ENCODE measurements at regions not wholly inside any gene's neighbourhood (a gene's known extent, or its start where the extent isn't known, plus 50 kb on each side); places are given as distances from the start of the nearest gene placed in this dataset.

DNA sequence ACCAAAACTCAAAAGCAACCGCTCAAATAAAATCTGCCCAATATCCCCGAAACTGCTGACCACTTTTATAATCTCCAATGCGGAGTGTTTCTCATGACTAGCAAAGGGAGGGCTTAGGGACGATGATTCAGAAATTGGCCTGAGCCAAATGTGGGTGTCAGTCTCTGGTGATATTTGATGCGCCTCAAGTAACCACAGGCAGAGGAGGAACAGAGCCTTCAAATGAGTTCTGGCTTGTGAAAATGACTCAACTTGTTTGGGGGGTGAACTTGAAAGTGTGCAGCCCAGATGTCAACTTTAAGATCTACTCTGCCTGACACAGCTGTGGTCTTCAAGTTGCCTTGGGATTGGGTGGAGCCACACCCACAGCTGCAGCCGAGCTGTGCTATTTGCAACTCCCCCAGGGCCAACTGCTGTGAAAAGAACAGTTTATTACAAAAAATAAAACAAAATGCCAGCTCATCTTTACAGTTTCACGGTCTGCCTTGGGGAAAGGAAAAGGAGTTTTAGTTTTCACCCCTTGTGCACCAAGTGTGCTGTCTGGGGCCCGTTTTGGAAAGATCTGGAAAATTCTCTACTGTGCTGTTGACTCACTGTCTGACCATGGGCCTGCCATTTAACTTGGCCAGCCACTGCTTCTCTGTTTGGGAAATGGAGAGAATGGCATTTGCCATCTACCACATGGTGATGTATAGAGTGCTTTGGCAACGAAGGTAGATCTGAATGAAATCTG lies 222.1 kb downstream of the MTX2 start (continued):
- TF ChIP-seq SP1 (CRISPR knock-in tag; conservative IDR thresholded peaks at IDR 0.05), result no peak
- TF ChIP-seq, protein P1, sequence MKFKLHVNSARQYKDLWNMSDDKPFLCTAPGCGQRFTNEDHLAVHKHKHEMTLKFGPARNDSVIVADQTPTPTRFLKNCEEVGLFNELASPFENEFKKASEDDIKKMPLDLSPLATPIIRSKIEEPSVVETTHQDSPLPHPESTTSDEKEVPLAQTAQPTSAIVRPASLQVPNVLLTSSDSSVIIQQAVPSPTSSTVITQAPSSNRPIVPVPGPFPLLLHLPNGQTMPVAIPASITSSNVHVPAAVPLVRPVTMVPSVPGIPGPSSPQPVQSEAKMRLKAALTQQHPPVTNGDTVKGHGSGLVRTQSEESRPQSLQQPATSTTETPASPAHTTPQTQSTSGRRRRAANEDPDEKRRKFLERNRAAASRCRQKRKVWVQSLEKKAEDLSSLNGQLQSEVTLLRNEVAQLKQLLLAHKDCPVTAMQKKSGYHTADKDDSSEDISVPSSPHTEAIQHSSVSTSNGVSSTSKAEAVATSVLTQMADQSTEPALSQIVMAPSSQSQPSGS (CRISPR knock-in tag; IDR thresholded peaks at IDR 0.05; ENCODE audit: borderline replicate concordance, low read depth), result no peak
- no peak for TF ChIP-seq ZNF671 (CRISPR knock-in tag; IDR thresholded peaks at IDR 0.05)

DNA sequence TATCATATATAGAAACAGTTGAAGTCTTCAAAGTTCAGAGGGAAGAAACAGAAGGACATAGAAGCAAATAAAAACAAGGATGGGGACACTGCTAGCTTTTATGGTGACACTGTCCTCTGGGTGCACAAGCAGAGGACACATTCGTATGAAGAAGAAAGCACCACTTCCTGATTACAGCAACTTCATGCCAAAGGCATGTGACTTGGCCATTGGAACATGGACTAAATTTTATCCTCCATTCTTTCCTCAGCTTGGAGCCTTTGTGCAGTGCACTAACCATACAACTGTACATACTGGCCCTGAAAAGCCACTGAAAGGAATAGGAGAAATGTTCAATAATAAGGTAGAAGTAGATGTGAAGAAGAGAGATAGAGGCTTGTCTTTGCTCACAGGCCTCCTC lies 223.3 kb downstream of the MTX2 start:
- no peaks in the 10 kb centered on the region; the same call in 1 of the 2 replicates for H3K9me3 Mint-ChIP-seq
- CTCF ChIA-PET, result no interaction called here
- DNase-seq (ENCODE audit: low spot score), result no peak
- TF ChIP-seq JUN (CRISPR knock-in tag; IDR thresholded peaks at IDR 0.05) (no peak), ZBTB21 (CRISPR knock-in tag; IDR thresholded peaks at IDR 0.05; ENCODE audit: borderline replicate concordance) (no peak), RORB (CRISPR knock-in tag; IDR thresholded peaks at IDR 0.05) (no peak), ESRRA (CRISPR knock-in tag; IDR thresholded peaks at IDR 0.05; ENCODE audit: borderline replicate concordance) (no peak), OVOL2 (CRISPR knock-in tag; IDR thresholded peaks at IDR 0.05; ENCODE audit: borderline replicate concordance) (no peak), GTF2I (CRISPR knock-in tag; conservative IDR thresholded peaks at IDR 0.05) (no peak), NR3C1 (CRISPR knock-in tag; conservative IDR thresholded peaks at IDR 0.05; ENCODE audit: low read depth) (no peak), IRF2 (CRISPR knock-in tag; IDR thresholded peaks at IDR 0.05; ENCODE audit: borderline replicate concordance, low read depth) (no peak), HMGA2 (CRISPR knock-in tag; IDR thresholded peaks at IDR 0.05) (no peak), KAT7 (CRISPR knock-in tag; IDR thresholded peaks at IDR 0.05; ENCODE audit: borderline replicate concordance) (no peak)
- TF ChIP-seq, protein P2, sequence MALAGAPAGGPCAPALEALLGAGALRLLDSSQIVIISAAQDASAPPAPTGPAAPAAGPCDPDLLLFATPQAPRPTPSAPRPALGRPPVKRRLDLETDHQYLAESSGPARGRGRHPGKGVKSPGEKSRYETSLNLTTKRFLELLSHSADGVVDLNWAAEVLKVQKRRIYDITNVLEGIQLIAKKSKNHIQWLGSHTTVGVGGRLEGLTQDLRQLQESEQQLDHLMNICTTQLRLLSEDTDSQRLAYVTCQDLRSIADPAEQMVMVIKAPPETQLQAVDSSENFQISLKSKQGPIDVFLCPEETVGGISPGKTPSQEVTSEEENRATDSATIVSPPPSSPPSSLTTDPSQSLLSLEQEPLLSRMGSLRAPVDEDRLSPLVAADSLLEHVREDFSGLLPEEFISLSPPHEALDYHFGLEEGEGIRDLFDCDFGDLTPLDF (CRISPR knock-in tag; IDR thresholded peaks at IDR 0.05), result no peak
- TF ChIP-seq, protein P3, sequence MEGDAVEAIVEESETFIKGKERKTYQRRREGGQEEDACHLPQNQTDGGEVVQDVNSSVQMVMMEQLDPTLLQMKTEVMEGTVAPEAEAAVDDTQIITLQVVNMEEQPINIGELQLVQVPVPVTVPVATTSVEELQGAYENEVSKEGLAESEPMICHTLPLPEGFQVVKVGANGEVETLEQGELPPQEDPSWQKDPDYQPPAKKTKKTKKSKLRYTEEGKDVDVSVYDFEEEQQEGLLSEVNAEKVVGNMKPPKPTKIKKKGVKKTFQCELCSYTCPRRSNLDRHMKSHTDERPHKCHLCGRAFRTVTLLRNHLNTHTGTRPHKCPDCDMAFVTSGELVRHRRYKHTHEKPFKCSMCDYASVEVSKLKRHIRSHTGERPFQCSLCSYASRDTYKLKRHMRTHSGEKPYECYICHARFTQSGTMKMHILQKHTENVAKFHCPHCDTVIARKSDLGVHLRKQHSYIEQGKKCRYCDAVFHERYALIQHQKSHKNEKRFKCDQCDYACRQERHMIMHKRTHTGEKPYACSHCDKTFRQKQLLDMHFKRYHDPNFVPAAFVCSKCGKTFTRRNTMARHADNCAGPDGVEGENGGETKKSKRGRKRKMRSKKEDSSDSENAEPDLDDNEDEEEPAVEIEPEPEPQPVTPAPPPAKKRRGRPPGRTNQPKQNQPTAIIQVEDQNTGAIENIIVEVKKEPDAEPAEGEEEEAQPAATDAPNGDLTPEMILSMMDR (IDR thresholded peaks at IDR 0.05), result no peak
- TF ChIP-seq, protein P4, sequence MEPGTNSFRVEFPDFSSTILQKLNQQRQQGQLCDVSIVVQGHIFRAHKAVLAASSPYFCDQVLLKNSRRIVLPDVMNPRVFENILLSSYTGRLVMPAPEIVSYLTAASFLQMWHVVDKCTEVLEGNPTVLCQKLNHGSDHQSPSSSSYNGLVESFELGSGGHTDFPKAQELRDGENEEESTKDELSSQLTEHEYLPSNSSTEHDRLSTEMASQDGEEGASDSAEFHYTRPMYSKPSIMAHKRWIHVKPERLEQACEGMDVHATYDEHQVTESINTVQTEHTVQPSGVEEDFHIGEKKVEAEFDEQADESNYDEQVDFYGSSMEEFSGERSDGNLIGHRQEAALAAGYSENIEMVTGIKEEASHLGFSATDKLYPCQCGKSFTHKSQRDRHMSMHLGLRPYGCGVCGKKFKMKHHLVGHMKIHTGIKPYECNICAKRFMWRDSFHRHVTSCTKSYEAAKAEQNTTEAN (CRISPR knock-in tag; IDR thresholded peaks at IDR 0.05), result no peak
- TF ChIP-seq, protein P5, sequence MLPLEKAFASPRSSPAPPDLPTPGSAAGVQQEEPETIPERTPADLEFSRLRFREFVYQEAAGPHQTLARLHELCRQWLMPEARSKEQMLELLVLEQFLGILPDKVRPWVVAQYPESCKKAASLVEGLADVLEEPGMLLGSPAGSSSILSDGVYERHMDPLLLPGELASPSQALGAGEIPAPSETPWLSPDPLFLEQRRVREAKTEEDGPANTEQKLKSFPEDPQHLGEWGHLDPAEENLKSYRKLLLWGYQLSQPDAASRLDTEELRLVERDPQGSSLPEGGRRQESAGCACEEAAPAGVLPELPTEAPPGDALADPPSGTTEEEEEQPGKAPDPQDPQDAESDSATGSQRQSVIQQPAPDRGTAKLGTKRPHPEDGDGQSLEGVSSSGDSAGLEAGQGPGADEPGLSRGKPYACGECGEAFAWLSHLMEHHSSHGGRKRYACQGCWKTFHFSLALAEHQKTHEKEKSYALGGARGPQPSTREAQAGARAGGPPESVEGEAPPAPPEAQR (CRISPR knock-in tag; IDR thresholded peaks at IDR 0.05), result no peak
- TF ChIP-seq, protein P6, sequence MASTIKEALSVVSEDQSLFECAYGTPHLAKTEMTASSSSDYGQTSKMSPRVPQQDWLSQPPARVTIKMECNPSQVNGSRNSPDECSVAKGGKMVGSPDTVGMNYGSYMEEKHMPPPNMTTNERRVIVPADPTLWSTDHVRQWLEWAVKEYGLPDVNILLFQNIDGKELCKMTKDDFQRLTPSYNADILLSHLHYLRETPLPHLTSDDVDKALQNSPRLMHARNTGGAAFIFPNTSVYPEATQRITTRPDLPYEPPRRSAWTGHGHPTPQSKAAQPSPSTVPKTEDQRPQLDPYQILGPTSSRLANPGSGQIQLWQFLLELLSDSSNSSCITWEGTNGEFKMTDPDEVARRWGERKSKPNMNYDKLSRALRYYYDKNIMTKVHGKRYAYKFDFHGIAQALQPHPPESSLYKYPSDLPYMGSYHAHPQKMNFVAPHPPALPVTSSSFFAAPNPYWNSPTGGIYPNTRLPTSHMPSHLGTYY (CRISPR knock-in tag; IDR thresholded peaks at IDR 0.05), result no peak
- no peaks in the 10 kb centered on the region for H3K36me3 Mint-ChIP-seq
- H3K27me3 Mint-ChIP-seq (ENCODE audit: low read depth), result peaks cover 45% of the 10 kb centered on the region
- no peak for ATAC-seq
- POLR2A ChIA-PET, result no interaction called here
- peaks cover 24% of the 10 kb centered on the region for H3K4me1 Mint-ChIP-seq
- no peak overlapping the region for H3K27ac Mint-ChIP-seq
- no peak overlapping the region for H3K4me3 Mint-ChIP-seq

All from WTC11 (cell line).